ENCODE measurements at regions not wholly inside any gene's neighbourhood (a gene's known extent, or its start where the extent isn't known, plus 50 kb on each side); places are given as distances from the start of the nearest gene placed in this dataset.

- no peak for TF ChIP-seq CTCF (IDR thresholded peaks at IDR 0.05; ENCODE audit: insufficient read depth, missing control alignments)
- DNase-seq (ENCODE audit: insufficient read length, low spot score) (no peak), FAIRE-seq (no peak)
These were observed 56.3 kb upstream of the CPNE8 start for GRCh38 chr12:38961683-38962082.

DNA sequence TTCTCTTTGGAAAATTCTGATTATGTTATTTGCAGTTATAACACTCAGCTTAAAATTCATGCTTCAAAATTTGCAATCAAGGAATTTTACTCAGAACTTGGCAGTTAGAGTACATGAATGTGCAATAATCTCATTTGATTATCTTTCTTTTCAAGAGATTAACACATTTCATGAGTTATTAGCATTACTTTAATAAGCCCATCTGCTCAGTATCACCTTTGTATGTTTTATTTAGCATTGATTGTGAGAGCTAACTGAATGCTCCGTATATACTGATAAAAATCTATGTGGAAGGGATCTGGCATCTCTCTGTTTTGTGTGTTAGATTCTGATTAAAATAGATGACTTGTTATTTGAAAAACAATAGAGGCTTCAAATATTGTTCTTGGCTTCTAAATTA is 55.6 kb upstream of the CPNE8 start:
- no peak for TF ChIP-seq CTCF (IDR thresholded peaks at IDR 0.05; ENCODE audit: insufficient read depth, missing control alignments)
- peak; percentile 35 for FAIRE-seq
- DNase-seq (ENCODE audit: insufficient read length, low spot score) = no peak

DNA sequence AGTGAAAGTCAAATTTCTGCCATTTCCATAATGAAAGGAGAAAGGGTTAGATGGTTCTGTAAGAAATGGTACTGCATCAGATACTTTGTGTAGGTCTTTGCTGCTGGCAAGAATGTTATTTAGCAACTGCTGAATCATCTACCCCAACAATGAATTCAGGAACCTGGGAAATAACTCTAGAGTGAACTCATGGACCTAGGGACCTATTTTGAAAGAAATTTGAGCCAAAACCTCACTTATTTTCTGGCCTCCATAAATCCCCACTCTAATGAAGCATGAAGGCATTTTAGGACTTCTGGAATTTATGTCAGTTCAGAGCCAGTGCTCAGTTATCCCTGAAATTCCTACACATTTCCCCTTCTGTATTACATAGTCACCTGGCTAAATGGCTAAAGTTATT is 50.9 kb upstream of the CPNE8 start:
- no peak for FAIRE-seq
- no peak for TF ChIP-seq CTCF (IDR thresholded peaks at IDR 0.05; ENCODE audit: insufficient read depth, missing control alignments)
- no peak for DNase-seq (ENCODE audit: insufficient read length, low spot score)
